Fibroblast of lung (primary cell): ENCODE measurements at regions not wholly inside any gene's neighbourhood (a gene's known extent, or its start where the extent isn't known, plus 50 kb on each side); places are given as distances from the start of the nearest gene placed in this dataset.
"Not testable (repeated sequence)": the region's sequence is repeated elsewhere in the genome, so short reads cannot be mapped to it uniquely, and the experiment has no call there.

Source experiments
- CTCF ChIP-seq, 2 donors: IDR thresholded peaks in 1 of 2; conservative IDR thresholded peaks in 1 of 2; 1 replicate in 1 of 2; 2 replicates in 1 of 2; pipeline ENCODE4 v1.5.1; 2011 to 2012; ENCODE audit warnings: low read length in 2 of 2, control low read depth in 1 of 2, inconsistent platforms in 1 of 2, low read depth in 1 of 2, mild to moderate bottlenecking in 1 of 2
- EZH2 ChIP-seq: IDR thresholded peaks from 2 replicates; pipeline ENCODE4 v1.5.1; 2012; ENCODE audit warnings: low read length, control low read depth, mild to moderate bottlenecking; ENCODE audit errors: missing control alignments

GRCh38 chr13:21263909-21264308 is 87.5 kb downstream of the MRPL57 start:
- not testable (repeated sequence) for TF ChIP-seq EZH2; CTCF (conservative IDR thresholded peaks at IDR 0.05 in 1 of 2, IDR thresholded peaks at IDR 0.05 in 1 of 2; ENCODE audit: low read depth in 1 of 2, low read length in 2 of 2)
